Naive thymus-derived CD4-positive, alpha-beta T cell (primary cell): ENCODE measurements at regions not wholly inside any gene's neighbourhood (a gene's known extent, or its start where the extent isn't known, plus 50 kb on each side); places are given as distances from the start of the nearest gene placed in this dataset.

ENCODE experiments used
- ATAC-seq: fragments of 150-1000 bp; cut with Tn5 transposase; 2 replicates; pipeline ENCODE4 v1.10.0; 2021; ENCODE audit warnings: mild to moderate bottlenecking, moderate library complexity
- CTCF ChIA-PET: fragments of 350-600 bp; sonication (Branson Sonifier 250); formaldehyde crosslinking; loops from one replicate; lab custom pipeline; 2021; ENCODE audit warnings: antibody characterized with exemption; lab: Charles Lee
- POLR2A ChIA-PET: fragments of 350-600 bp; sonication (Branson Sonifier 250); formaldehyde crosslinking; loops from one replicate; lab custom pipeline; 2021; ENCODE audit warnings: antibody characterized with exemption, inconsistent platforms; lab: Charles Lee
- DNase-seq, 9 donors: peaks; one replicate each; pipeline versions ENCODE4 v3.0.0 to v3.0.0-alpha.2; 2020 to 2022; ENCODE audit warnings: mixed read lengths in 1 of 9
- H3K27ac ChIP-seq: one replicate; pipeline ENCODE4 v1.7.0; 2013; ENCODE audit warnings: mild to moderate bottlenecking, low read depth, low read length, moderate library complexity
- H3K27me3 ChIP-seq, 2 donors: one replicate each; pipeline ENCODE4 v1.7.0; 2013; ENCODE audit warnings: low read length in 2 of 2, mild to moderate bottlenecking in 2 of 2, moderate library complexity in 2 of 2; ENCODE audit not compliant: control insufficient read depth in 2 of 2, insufficient read depth in 2 of 2
- H3K36me3 ChIP-seq, 3 experiments: 1 replicate in 2 of 3; 2 replicates in 1 of 3; pipeline ENCODE4 v1.7.0; 2013; ENCODE audit warnings: low read length in 3 of 3, mild to moderate bottlenecking in 3 of 3, moderate library complexity in 1 of 3; ENCODE audit not compliant: insufficient read depth in 3 of 3, control insufficient read depth in 2 of 3
- H3K4me1 ChIP-seq, 2 donors: one replicate each; pipeline ENCODE4 v1.7.0; 2013; ENCODE audit warnings: low read length in 2 of 2, mild to moderate bottlenecking in 2 of 2, moderate library complexity in 1 of 2; ENCODE audit not compliant: control insufficient read depth in 2 of 2, insufficient read depth in 2 of 2
- H3K4me3 ChIP-seq: 2 replicates; pipeline ENCODE4 v1.7.0; 2013; ENCODE audit warnings: mild to moderate bottlenecking, low read length
- H3K9me3 ChIP-seq, 3 experiments: 1 replicate in 2 of 3; 2 replicates in 1 of 3; pipeline ENCODE4 v1.7.0; 2013; ENCODE audit warnings: low read length in 3 of 3; ENCODE audit not compliant: control insufficient read depth in 2 of 3
- H3K27ac Mint-ChIP-seq, 9 donors: one replicate each; pipeline ENCODE4 v1.8.0; 2020 to 2022; ENCODE audit warnings: mixed read lengths in 9 of 9, mild to moderate bottlenecking in 8 of 9, moderate library complexity in 5 of 9, inconsistent platforms in 2 of 9
- H3K27me3 Mint-ChIP-seq, 5 donors: one replicate each; pipeline ENCODE4 v1.8.0; 2021 to 2022; ENCODE audit warnings: mixed read lengths in 5 of 5, mild to moderate bottlenecking in 1 of 5
- H3K36me3 Mint-ChIP-seq, 5 donors: one replicate each; pipeline ENCODE4 v1.8.0; 2020 to 2022; ENCODE audit warnings: mixed read lengths in 5 of 5, mild to moderate bottlenecking in 3 of 5, inconsistent platforms in 1 of 5
- H3K4me1 Mint-ChIP-seq, 7 donors: one replicate each; pipeline ENCODE4 v1.8.0; 2020 to 2022; ENCODE audit warnings: mixed read lengths in 7 of 7, mild to moderate bottlenecking in 3 of 7, inconsistent platforms in 1 of 7
- H3K4me3 Mint-ChIP-seq, 10 donors: one replicate each; pipeline ENCODE4 v1.8.0; 2020 to 2022; ENCODE audit warnings: mild to moderate bottlenecking in 10 of 10, mixed read lengths in 10 of 10, moderate library complexity in 6 of 10, inconsistent platforms in 2 of 10
- H3K9me3 Mint-ChIP-seq, 11 donors: one replicate each; pipeline ENCODE4 v1.8.0; 2020 to 2022; ENCODE audit warnings: mixed read lengths in 11 of 11, mild to moderate bottlenecking in 4 of 11, inconsistent platforms in 1 of 11, moderate library complexity in 1 of 11
- intact Hi-C, 2 donors: fragments of 100-400 bp; cut with micrococcal nuclease; formaldehyde crosslinking; loops; one replicate each; pipeline ENCODE4 v1.15.1; 2023

DNA sequence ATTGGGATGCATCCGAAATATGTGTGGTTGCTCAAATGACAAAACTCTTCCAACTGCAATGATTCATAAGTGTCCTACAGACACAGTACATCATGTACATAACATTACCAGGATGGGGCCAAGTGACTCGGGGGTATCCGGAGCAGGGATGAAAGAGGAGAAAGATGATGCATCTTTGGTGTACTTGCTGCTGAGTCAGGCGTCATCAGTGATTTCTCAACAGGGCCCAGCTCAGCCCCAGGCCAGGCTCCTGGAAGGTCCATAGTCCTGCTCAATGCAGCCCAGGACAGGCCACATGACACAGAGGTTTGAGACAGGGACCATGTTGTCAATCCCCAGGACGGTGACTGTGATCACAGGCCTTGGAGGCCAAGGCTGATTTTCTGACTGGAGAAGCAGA, 59.3 kb downstream of the GGTLC2 start:
- no peaks in the 10 kb centered on the region for H3K9me3 ChIP-seq
- intact Hi-C loops: no loop called here
- no peak overlapping the region for H3K4me3 ChIP-seq
- POLR2A ChIA-PET: no interaction called here
- no peaks in the 10 kb centered on the region for H3K4me1 Mint-ChIP-seq
- no peaks in the 10 kb centered on the region for H3K9me3 Mint-ChIP-seq
- no peak overlapping the region for H3K27ac ChIP-seq
- DNase-seq: no peak
- H3K4me1 ChIP-seq: no peaks in the 10 kb centered on the region
- no peak overlapping the region for H3K4me3 Mint-ChIP-seq
- H3K27me3 Mint-ChIP-seq: peaks cover 0 to 6% (median 0%) of the 10 kb centered on the region in 5 donors
- H3K27me3 ChIP-seq: no peaks in the 10 kb centered on the region
- no peaks in the 10 kb centered on the region for H3K36me3 ChIP-seq
- CTCF ChIA-PET: interaction anchor here (1.0 kb wide), 1 partner anchor 17 kb away, joined by 3 read pairs; no protein-coding TSS in a partner anchor
- ATAC-seq: no peak
- no peaks in the 10 kb centered on the region for H3K36me3 Mint-ChIP-seq
- H3K27ac Mint-ChIP-seq: no peak overlapping the region

DNA sequence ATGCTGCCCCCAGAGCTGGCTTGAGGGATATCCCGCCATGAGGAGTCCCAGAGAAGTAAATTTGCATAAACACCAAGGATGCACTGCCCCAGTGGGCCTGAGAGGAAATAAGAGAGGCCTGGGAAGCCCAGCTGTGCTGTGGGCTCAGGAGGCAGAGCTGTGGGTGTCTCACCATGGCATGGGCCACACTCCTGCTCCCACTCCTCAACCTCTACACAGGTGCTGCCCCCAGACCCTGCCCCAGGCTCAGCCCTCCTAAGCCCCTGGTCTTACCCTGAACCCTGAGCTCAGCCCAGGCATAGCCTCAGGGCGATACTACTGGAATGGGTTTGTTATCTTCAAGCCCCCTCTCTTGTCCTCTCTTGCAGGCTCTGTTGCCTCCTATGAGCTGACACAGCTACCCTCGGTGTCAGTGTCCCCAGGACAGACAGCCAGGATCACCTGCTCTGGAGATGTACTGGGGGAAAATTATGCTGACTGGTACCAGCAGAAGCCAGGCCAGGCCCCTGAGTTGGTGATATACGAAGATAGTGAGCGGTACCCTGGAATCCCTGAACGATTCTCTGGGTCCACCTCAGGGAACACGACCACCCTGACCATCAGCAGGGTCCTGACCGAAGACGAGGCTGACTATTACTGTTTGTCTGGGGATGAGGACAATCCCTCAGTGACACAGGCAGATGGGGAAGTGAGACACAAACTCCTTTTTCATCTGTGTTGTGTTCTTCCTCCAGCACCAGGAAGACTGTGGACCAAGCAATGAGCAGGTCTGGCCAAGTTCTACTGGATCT, 59.9 kb downstream of the GGTLC2 start:
- CTCF ChIA-PET: interaction anchor here (1.0 to 1.2 kb wide), 3 partner anchors 18 to 107 kb away, joined by 3 to 5 read pairs (median 3); no protein-coding TSS in a partner anchor
- no peak for ATAC-seq
- H3K36me3 Mint-ChIP-seq: no peaks in the 10 kb centered on the region
- peak overlapping the region in 1 of 9 donors; percentile 46 for H3K27ac Mint-ChIP-seq
- Histone ChIP-seq H3K27me3 (no peaks in the 10 kb centered on the region), H3K9me3 (no peaks in the 10 kb centered on the region), H3K27ac (no peak overlapping the region), H3K4me3 (no peak overlapping the region), H3K36me3 (no peaks in the 10 kb centered on the region), H3K4me1 (no peaks in the 10 kb centered on the region)
- no peak overlapping the region for H3K4me3 Mint-ChIP-seq
- H3K27me3 Mint-ChIP-seq: peaks cover 0 to 6% (median 0%) of the 10 kb centered on the region in 5 donors
- POLR2A ChIA-PET: no interaction called here
- no peak for DNase-seq
- intact Hi-C loops: no loop called here
- no peaks in the 10 kb centered on the region for H3K4me1 Mint-ChIP-seq
- no peaks in the 10 kb centered on the region for H3K9me3 Mint-ChIP-seq

DNA sequence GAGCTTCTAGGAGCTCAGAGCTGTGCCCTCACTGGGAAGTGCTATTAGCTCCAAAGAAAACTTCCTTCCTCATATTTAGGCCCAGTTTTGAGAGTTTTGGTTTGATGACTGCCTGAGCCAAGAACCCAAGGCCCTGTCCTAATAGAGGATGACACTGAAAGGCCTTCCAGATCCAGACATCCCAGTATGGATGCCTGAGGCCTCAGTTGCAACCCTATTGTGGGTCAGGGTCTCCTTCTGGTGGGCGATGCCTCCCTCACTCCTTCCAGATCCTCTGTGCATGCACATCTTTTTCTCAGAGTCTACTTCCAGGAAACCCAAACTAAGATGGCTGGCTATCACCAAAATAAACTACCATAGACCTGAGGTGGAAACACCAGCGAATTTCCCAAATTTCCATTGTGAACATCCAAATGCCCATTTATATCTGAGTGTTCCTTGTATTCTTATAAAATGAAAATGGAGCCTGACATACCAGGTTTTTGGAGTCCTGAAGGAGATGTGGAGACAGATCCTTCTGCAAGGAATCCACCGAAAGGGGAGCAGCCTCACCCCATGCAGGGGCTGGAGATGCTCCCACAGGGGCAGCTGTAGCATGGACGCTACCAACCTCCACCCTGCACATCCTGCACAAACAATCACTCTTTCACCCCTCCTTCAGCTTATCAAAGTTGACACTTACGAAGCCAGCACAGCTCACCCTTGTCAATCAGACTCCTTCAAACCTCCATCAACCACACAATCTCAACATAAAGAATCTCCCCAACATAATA, 61.1 kb downstream of the GGTLC2 start:
- ChIA-PET CTCF (interaction anchor here (1.0 to 3.5 kb wide), 3 partner anchors 17 to 106 kb away, joined by 3 to 12 read pairs (median 5); no protein-coding TSS in a partner anchor), POLR2A (no interaction called here)
- no peaks in the 10 kb centered on the region for H3K36me3 Mint-ChIP-seq
- no peaks in the 10 kb centered on the region for H3K9me3 Mint-ChIP-seq
- Histone ChIP-seq H3K36me3 (no peaks in the 10 kb centered on the region), H3K27ac (no peak overlapping the region), H3K27me3 (no peaks in the 10 kb centered on the region), H3K9me3 (no peaks in the 10 kb centered on the region), H3K4me3 (no peak overlapping the region), H3K4me1 (no peaks in the 10 kb centered on the region)
- ATAC-seq (no peak), DNase-seq (no peak)
- H3K27me3 Mint-ChIP-seq: peaks cover 0 to 6% (median 0%) of the 10 kb centered on the region in 5 donors
- no peak overlapping the region for H3K4me3 Mint-ChIP-seq
- no peak overlapping the region for H3K27ac Mint-ChIP-seq
- intact Hi-C loops: loop anchor here in 1 of 2 donors (2.0 kb wide), 1 partner anchor 59 kb away; no protein-coding TSS in a partner anchor
- no peaks in the 10 kb centered on the region for H3K4me1 Mint-ChIP-seq

DNA sequence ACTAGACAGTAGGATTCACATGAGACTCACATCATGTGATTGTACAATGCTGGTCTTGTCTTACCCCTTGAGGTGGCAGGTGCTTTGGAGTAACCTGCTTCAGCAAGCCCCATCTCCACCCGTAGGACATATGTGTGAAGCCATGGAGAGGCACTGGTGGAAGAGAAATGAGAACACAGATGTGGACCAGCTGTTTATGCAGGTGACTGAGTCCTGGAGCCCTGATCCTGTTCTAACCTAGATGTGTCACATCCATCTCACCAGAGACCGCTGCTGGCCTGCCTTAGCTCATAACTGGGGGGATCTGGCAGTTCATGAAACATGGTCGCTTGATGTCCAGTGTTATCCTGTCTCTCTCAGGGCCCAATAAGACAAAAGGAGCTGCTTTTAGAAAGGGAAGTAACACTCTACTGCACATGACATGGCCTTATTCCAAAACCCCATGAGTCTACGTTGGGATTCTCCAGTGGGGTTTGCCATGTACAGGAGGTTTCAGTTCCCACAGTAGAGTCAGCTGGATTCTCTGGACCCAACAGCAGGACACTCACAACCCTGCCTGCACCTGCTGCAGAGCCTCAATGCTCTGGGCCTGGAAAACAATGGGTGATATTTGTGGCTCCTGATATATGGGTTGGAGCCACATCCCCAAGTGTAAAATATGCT, 62.0 kb downstream of the GGTLC2 start:
- no peaks in the 10 kb centered on the region for H3K4me1 ChIP-seq
- DNase-seq: no peak
- intact Hi-C loops: loop anchor here in 1 of 2 donors (2.0 kb wide), 1 partner anchor 58 kb away; no protein-coding TSS in a partner anchor

DNA sequence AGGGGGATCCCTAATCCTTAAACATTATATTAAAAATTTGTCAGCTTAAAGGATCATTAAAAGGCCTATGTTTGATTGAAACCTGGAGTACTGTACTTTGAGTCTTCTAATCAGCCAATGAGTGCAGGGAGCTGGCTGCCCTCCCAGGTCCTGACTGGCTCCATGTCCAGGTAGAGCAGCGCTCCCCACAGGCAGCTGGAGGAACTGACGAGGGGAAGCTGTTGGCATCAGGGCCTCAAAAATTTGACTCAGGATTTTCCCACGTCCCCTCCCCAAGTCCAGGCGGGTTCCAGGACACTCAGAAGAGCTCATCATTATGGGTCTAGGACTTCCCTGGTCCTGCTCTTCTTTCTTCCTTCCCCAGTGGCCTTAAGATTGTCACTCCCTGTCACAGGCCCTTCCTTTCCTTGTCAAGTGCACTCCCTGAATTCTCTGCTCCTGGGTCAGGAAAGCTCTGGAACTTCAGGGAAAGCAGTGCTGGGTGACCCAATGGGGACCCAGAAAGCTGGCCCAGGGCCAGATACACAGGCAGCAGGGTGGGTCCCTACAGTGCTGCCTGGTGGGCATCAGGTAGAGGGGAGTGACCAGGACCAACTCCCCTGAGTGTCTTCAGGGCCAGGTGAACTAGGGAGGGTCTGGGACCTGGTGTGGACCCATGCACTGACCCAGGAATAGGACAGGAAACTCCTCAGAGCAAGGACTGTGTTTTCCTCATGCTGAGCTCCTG, 65.5 kb downstream of the GGTLC2 start:
- Histone ChIP-seq H3K4me3 (no peak overlapping the region), H3K27me3 (no peaks in the 10 kb centered on the region), H3K9me3 (no peaks in the 10 kb centered on the region), H3K36me3 (no peaks in the 10 kb centered on the region), H3K27ac (no peak overlapping the region), H3K4me1 (no peaks in the 10 kb centered on the region)
- POLR2A ChIA-PET: interaction anchor here (0.5 kb wide), 1 partner anchor 51 kb away, joined by 5 read pairs; no protein-coding TSS in a partner anchor
- intact Hi-C loops: loop anchor here (1.0 to 10.0 kb wide), 6 partner anchors 10 to 246 kb away; no protein-coding TSS in a partner anchor
- ATAC-seq (no peak), DNase-seq (no peak)
- CTCF ChIA-PET: interaction anchor here (0.7 to 2.3 kb wide), 11 partner anchors 9 to 247 kb away, joined by 3 to 23 read pairs (median 4); no protein-coding TSS in a partner anchor
- Mint-ChIP-seq H3K27me3 (peaks cover 0 to 6% (median 0%) of the 10 kb centered on the region in 5 donors), H3K27ac (no peak overlapping the region), H3K9me3 (no peaks in the 10 kb centered on the region), H3K36me3 (no peaks in the 10 kb centered on the region), H3K4me3 (no peak overlapping the region), H3K4me1 (peaks cover 0 to 3% (median 0%) of the 10 kb centered on the region in 7 donors)

More for the DNA sequence above, 62.0 kb downstream of the GGTLC2 start:
- no peaks in the 10 kb centered on the region for H3K27me3 ChIP-seq
- CTCF ChIA-PET: interaction anchor here (3.5 kb wide), 1 partner anchor 40 kb away, joined by 12 read pairs; no protein-coding TSS in a partner anchor
- no peak overlapping the region for H3K4me3 ChIP-seq
- no peaks in the 10 kb centered on the region for H3K36me3 ChIP-seq
- POLR2A ChIA-PET: interaction anchor here (0.9 kb wide), 1 partner anchor 31 kb away, joined by 3 read pairs; no protein-coding TSS in a partner anchor
- Mint-ChIP-seq H3K27me3 (peaks cover 0 to 6% (median 0%) of the 10 kb centered on the region in 5 donors), H3K36me3 (no peaks in the 10 kb centered on the region), H3K27ac (no peak overlapping the region), H3K4me1 (peaks cover 0 to 3% (median 0%) of the 10 kb centered on the region in 7 donors), H3K4me3 (no peak overlapping the region), H3K9me3 (no peaks in the 10 kb centered on the region)
- ATAC-seq: no peak
- H3K27ac ChIP-seq: no peak overlapping the region
- H3K9me3 ChIP-seq: no peaks in the 10 kb centered on the region
